ENCODE measurements at regions not wholly inside any gene's neighbourhood (a gene's known extent, or its start where the extent isn't known, plus 50 kb on each side); places are given as distances from the start of the nearest gene placed in this dataset.

GRCh38 chr13:22110368-22110767, 439.5 kb downstream of the FGF9 start:
- Histone ChIP-seq H3F3A (ENCODE audit: insufficient read depth, low read depth) (no peaks in the 10 kb centered on the region), H3K36me3 (ENCODE audit: low read depth) (no peaks in the 10 kb centered on the region), H3K27ac (no peak overlapping the region), H3K9me2 (ENCODE audit: insufficient read depth) (no peaks in the 10 kb centered on the region), H3K79me2 (ENCODE audit: low read depth) (no peaks in the 10 kb centered on the region), H3K9me3 (ENCODE audit: insufficient read depth, low read depth) (peaks cover 5% of the 10 kb centered on the region; the same call in 1 of the 2 replicates), H3K4me2 (no peak overlapping the region), H4K20me1 (ENCODE audit: insufficient read depth) (no peaks in the 10 kb centered on the region; the same call in 1 of the 2 replicates), H3K4me1 (replicated peaks; ENCODE audit: insufficient read depth) (no peaks in the 10 kb centered on the region), H3K4me3 (no peak overlapping the region), H2AFZ (no peak overlapping the region), H3K27me3 (ENCODE audit: insufficient read depth, low read depth) (peaks cover 67% of the 10 kb centered on the region)
- intact Hi-C loops (cut with micrococcal nuclease; ENCODE audit: unreplicated experiment): no loop called here
- TF ChIP-seq CTCF (conservative IDR thresholded peaks at IDR 0.05) (no peak), EZH2 (IDR thresholded peaks at IDR 0.05; ENCODE audit: low read depth) (no peak)
- DNase-seq: no peak
- ChIA-PET POLR2A (ENCODE audit: unreplicated experiment) (no interaction called here), CTCF (no interaction called here)
- BruUV-seq (replicated peaks): no TSS peak

GRCh38 chr13:22111152-22111783, 440.4 kb downstream of the FGF9 start:
- H3K4me2 ChIP-seq: no peak overlapping the region
- no peaks in the 10 kb centered on the region for H3K4me1 ChIP-seq (replicated peaks; ENCODE audit: insufficient read depth)
- H3K27me3 ChIP-seq (ENCODE audit: insufficient read depth, low read depth): peaks cover 65% of the 10 kb centered on the region
- ChIA-PET POLR2A (ENCODE audit: unreplicated experiment) (no interaction called here), CTCF (no interaction called here)
- no peak overlapping the region for H3K4me3 ChIP-seq
- DNase-seq: no peak
- H3F3A ChIP-seq (ENCODE audit: insufficient read depth, low read depth): no peaks in the 10 kb centered on the region
- H3K9me3 ChIP-seq (ENCODE audit: insufficient read depth, low read depth): peaks cover 5% of the 10 kb centered on the region; the same call in 1 of the 2 replicates
- intact Hi-C loops (cut with micrococcal nuclease; ENCODE audit: unreplicated experiment): no loop called here
- H3K79me2 ChIP-seq (ENCODE audit: low read depth): no peaks in the 10 kb centered on the region
- no TSS peak for BruUV-seq (replicated peaks)
- H3K36me3 ChIP-seq (ENCODE audit: low read depth): no peaks in the 10 kb centered on the region
- H2AFZ ChIP-seq: no peak overlapping the region
- H3K9me2 ChIP-seq (ENCODE audit: insufficient read depth): no peaks in the 10 kb centered on the region
- H3K27ac ChIP-seq: no peak overlapping the region
- TF ChIP-seq EZH2 (IDR thresholded peaks at IDR 0.05; ENCODE audit: low read depth): no peak
- TF ChIP-seq CTCF (conservative IDR thresholded peaks at IDR 0.05): no peak
- H4K20me1 ChIP-seq (ENCODE audit: insufficient read depth): no peaks in the 10 kb centered on the region; the same call in 1 of the 2 replicates

- Histone ChIP-seq H3K36me3 (ENCODE audit: low read depth) (no peaks in the 10 kb centered on the region), H3F3A (ENCODE audit: insufficient read depth, low read depth) (no peaks in the 10 kb centered on the region), H3K27me3 (ENCODE audit: insufficient read depth, low read depth) (peaks cover 67% of the 10 kb centered on the region), H3K9me3 (ENCODE audit: insufficient read depth, low read depth) (peaks cover 5% of the 10 kb centered on the region; the same call in 1 of the 2 replicates), H3K9me2 (ENCODE audit: insufficient read depth) (no peaks in the 10 kb centered on the region), H3K27ac (no peak overlapping the region), H3K4me1 (replicated peaks; ENCODE audit: insufficient read depth) (no peaks in the 10 kb centered on the region), H3K4me2 (no peak overlapping the region), H2AFZ (no peak overlapping the region), H3K79me2 (ENCODE audit: low read depth) (no peaks in the 10 kb centered on the region), H4K20me1 (ENCODE audit: insufficient read depth) (no peaks in the 10 kb centered on the region; the same call in 1 of the 2 replicates), H3K4me3 (no peak overlapping the region)
- intact Hi-C loops (cut with micrococcal nuclease; ENCODE audit: unreplicated experiment): no loop called here
- BruUV-seq (replicated peaks): no TSS peak
- CTCF ChIA-PET: no interaction called here
- TF ChIP-seq CTCF (conservative IDR thresholded peaks at IDR 0.05) (no peak), EZH2 (IDR thresholded peaks at IDR 0.05; ENCODE audit: low read depth) (no peak)
- POLR2A ChIA-PET (ENCODE audit: unreplicated experiment): no interaction called here
- no peak for DNase-seq
Observed at GRCh38 chr13:22111961-22112360, 441.1 kb downstream of the FGF9 start.
